ENCODE measurements at regions not wholly inside any gene's neighbourhood (a gene's known extent, or its start where the extent isn't known, plus 50 kb on each side); places are given as distances from the start of the nearest gene placed in this dataset.

GRCh38 chr17:62862251-62862650 lies 54.1 kb upstream of the MARCHF10 start:
- Histone ChIP-seq H3K4me3 (replicated peaks; ENCODE audit: insufficient read depth, low read length) (no peak overlapping the region), H3K27ac (replicated peaks) (no peak overlapping the region), H3K27me3 (ENCODE audit: insufficient read depth, poor library complexity, severe bottlenecking) (no peaks in the 10 kb centered on the region)
- TF ChIP-seq POLR2AphosphoS5 (IDR thresholded peaks at IDR 0.05; ENCODE audit: low read depth) = no peak
- no peak for TF ChIP-seq CTCF (IDR thresholded peaks at IDR 0.05; ENCODE audit: insufficient read depth, low read length)
- TF ChIP-seq SPI1 (IDR thresholded peaks at IDR 0.05; ENCODE audit: borderline replicate concordance, low read depth) = no peak
- TF ChIP-seq REST (IDR thresholded peaks at IDR 0.05; ENCODE audit: insufficient replicate concordance, low read depth) = no peak
- no peak for TF ChIP-seq GABPA (IDR thresholded peaks at IDR 0.05; ENCODE audit: low read depth)
- no peak for DNase-seq (ENCODE audit: low read depth in 1 of 2, low spot score in 1 of 2)

DNA sequence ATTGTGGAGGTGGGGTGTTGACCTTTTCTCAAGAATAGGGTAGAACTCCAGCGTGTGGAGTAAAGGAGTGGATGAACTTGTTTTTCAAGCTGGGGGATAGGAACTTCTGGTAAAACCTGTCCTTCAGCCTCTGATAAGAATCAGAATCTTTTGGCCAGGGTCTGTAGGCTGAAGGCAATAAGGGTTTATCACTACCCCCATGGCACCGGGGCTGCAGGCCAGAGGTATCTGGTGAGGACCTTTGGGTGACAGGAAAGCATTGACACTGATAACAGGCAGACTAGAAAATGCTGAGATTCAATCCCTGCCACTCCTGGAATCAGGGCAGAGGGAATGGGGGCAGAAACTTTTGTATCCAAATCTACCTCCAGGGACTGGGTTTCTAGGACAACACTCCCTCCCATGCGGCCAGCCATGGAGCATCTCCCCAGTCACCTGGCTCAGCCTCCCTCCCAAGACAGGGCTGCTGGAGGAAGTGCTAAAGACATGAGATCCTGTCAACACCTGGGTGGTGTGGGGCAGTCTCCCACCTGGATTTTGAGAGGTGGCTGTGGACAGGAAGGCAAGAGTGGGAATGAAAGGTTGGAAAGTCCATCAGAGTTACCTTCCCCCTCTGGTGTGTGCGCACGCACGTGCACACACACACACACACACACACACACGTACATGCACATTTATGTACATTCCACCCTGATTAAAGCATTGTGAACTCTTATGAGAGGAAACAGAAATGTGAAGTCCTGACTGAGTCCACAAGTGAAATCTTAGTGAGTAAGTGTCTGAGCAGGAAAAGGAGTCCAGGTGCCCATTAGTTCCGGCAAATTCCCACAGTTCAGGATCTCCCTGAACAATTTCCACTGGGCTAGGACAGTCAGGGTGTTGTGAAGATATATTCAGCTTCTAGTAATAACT lies 53.1 kb upstream of the MARCHF10 start:
- no peak overlapping the region for H3K4me3 ChIP-seq (replicated peaks; ENCODE audit: insufficient read depth, low read length)
- no peak for DNase-seq (ENCODE audit: low read depth in 1 of 2, low spot score in 1 of 2)
- no peaks in the 10 kb centered on the region for H3K27me3 ChIP-seq (ENCODE audit: insufficient read depth, poor library complexity, severe bottlenecking)
- TF ChIP-seq REST (IDR thresholded peaks at IDR 0.05; ENCODE audit: insufficient replicate concordance, low read depth) = no peak
- no peak overlapping the region for H3K27ac ChIP-seq (replicated peaks)

DNA sequence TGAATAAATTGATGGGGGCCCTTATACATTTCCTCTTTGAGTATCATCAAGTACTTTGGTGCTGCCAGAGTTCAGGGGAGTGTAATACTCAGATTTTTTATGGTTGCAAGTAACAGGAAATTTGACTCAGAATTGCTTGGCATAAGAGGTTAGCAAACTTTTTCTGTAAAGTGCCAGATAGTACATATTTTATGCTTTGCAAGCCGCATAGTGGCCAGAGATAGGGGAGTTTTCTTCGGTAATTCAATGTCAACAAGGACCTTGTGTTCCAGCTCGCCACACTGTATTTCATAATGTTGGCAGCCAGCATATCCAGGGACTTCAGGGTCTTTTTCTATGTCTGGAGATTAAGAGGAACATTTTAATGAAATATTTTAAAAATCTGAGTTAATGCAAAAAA lies 51.0 kb upstream of the MARCHF10 start:
- Histone ChIP-seq H3K27ac (replicated peaks) (no peak overlapping the region), H3K27me3 (ENCODE audit: insufficient read depth, poor library complexity, severe bottlenecking) (no peaks in the 10 kb centered on the region), H3K4me3 (replicated peaks; ENCODE audit: insufficient read depth, low read length) (no peak overlapping the region)
- TF ChIP-seq CTCF (IDR thresholded peaks at IDR 0.05; ENCODE audit: insufficient read depth, low read length) (no peak), POLR2AphosphoS5 (IDR thresholded peaks at IDR 0.05; ENCODE audit: low read depth) (no peak), SPI1 (IDR thresholded peaks at IDR 0.05; ENCODE audit: borderline replicate concordance, low read depth) (no peak), GABPA (IDR thresholded peaks at IDR 0.05; ENCODE audit: low read depth) (no peak), REST (IDR thresholded peaks at IDR 0.05; ENCODE audit: insufficient replicate concordance, low read depth) (no peak)
- DNase-seq (ENCODE audit: low read depth in 1 of 2, low spot score in 1 of 2) = no peak

Measured in HL-60 (cell line).